ENCODE measurements at regions not wholly inside any gene's neighbourhood (a gene's known extent, or its start where the extent isn't known, plus 50 kb on each side); places are given as distances from the start of the nearest gene placed in this dataset.

GRCh38 chr10:94173594-94173993 lies 179.9 kb downstream of the PLCE1 start:
- Mint-ChIP-seq H3K4me3 (ENCODE audit: unreplicated experiment) (no peak overlapping the region), H3K36me3 (ENCODE audit: unreplicated experiment) (no peaks in the 10 kb centered on the region), H3K27me3 (ENCODE audit: unreplicated experiment) (peaks cover 3% of the 10 kb centered on the region), H3K27ac (ENCODE audit: unreplicated experiment) (no peak overlapping the region), H3K4me1 (ENCODE audit: low read depth, unreplicated experiment) (no peaks in the 10 kb centered on the region), H3K9me3 (ENCODE audit: unreplicated experiment) (no peaks in the 10 kb centered on the region)
- no peak for DNase-seq
- no peak for TF ChIP-seq CTCF (IDR thresholded peaks at IDR 0.05; ENCODE audit: partially characterized antibody, unreplicated experiment)

- H3K27ac Mint-ChIP-seq (ENCODE audit: unreplicated experiment) = no peak overlapping the region
- TF ChIP-seq CTCF (IDR thresholded peaks at IDR 0.05; ENCODE audit: partially characterized antibody, unreplicated experiment) = no peak
- H3K9me3 Mint-ChIP-seq (ENCODE audit: unreplicated experiment) = no peaks in the 10 kb centered on the region
Measured at GRCh38 chr10:94174838-94175237, 181.1 kb downstream of the PLCE1 start.

GRCh38 chr10:94178475-94179253 lies 184.1 kb downstream of the NOC3L start:
- Mint-ChIP-seq H3K27me3 (ENCODE audit: unreplicated experiment) (no peaks in the 10 kb centered on the region), H3K36me3 (ENCODE audit: unreplicated experiment) (no peaks in the 10 kb centered on the region), H3K27ac (ENCODE audit: unreplicated experiment) (no peak overlapping the region), H3K9me3 (ENCODE audit: unreplicated experiment) (no peaks in the 10 kb centered on the region), H3K4me1 (ENCODE audit: low read depth, unreplicated experiment) (no peaks in the 10 kb centered on the region), H3K4me3 (ENCODE audit: unreplicated experiment) (no peak overlapping the region)
- DNase-seq = no peak
- no peak for TF ChIP-seq CTCF (IDR thresholded peaks at IDR 0.05; ENCODE audit: partially characterized antibody, unreplicated experiment)

More at GRCh38 chr10:94174838-94175237, 181.1 kb downstream of the PLCE1 start:
- Mint-ChIP-seq H3K36me3 (ENCODE audit: unreplicated experiment) (no peaks in the 10 kb centered on the region), H3K4me1 (ENCODE audit: low read depth, unreplicated experiment) (no peaks in the 10 kb centered on the region), H3K4me3 (ENCODE audit: unreplicated experiment) (no peak overlapping the region), H3K27me3 (ENCODE audit: unreplicated experiment) (peaks cover 3% of the 10 kb centered on the region)
- DNase-seq = no peak

- TF ChIP-seq CTCF (IDR thresholded peaks at IDR 0.05; ENCODE audit: partially characterized antibody, unreplicated experiment) = no peak
- H3K27me3 Mint-ChIP-seq (ENCODE audit: unreplicated experiment) = no peaks in the 10 kb centered on the region
- H3K9me3 Mint-ChIP-seq (ENCODE audit: unreplicated experiment) = no peaks in the 10 kb centered on the region
- no peaks in the 10 kb centered on the region for H3K4me1 Mint-ChIP-seq (ENCODE audit: low read depth, unreplicated experiment)
- DNase-seq = no peak
- no peak overlapping the region for H3K27ac Mint-ChIP-seq (ENCODE audit: unreplicated experiment)
- H3K36me3 Mint-ChIP-seq (ENCODE audit: unreplicated experiment) = no peaks in the 10 kb centered on the region
- no peak overlapping the region for H3K4me3 Mint-ChIP-seq (ENCODE audit: unreplicated experiment)
Measured at GRCh38 chr10:94180576-94180975, 182.2 kb downstream of the NOC3L start.

- H3K9me3 Mint-ChIP-seq (ENCODE audit: unreplicated experiment) = no peaks in the 10 kb centered on the region
- no peak overlapping the region for H3K4me3 Mint-ChIP-seq (ENCODE audit: unreplicated experiment)
- DNase-seq = no peak
- no peak overlapping the region for H3K27ac Mint-ChIP-seq (ENCODE audit: unreplicated experiment)
- peaks cover 2% of the 10 kb centered on the region for H3K27me3 Mint-ChIP-seq (ENCODE audit: unreplicated experiment)
- no peak for TF ChIP-seq CTCF (IDR thresholded peaks at IDR 0.05; ENCODE audit: partially characterized antibody, unreplicated experiment)
- H3K4me1 Mint-ChIP-seq (ENCODE audit: low read depth, unreplicated experiment) = no peaks in the 10 kb centered on the region
- no peaks in the 10 kb centered on the region for H3K36me3 Mint-ChIP-seq (ENCODE audit: unreplicated experiment)
Measured at GRCh38 chr10:94183666-94184264, 179.0 kb downstream of the NOC3L start.

Data from glutamatergic neuron (in vitro differentiated cells).